ENCODE measurements at regions not wholly inside any gene's neighbourhood (a gene's known extent, or its start where the extent isn't known, plus 50 kb on each side); places are given as distances from the start of the nearest gene placed in this dataset.
"Not testable (repeated sequence)": the region's sequence is repeated elsewhere in the genome, so short reads cannot be mapped to it uniquely, and the experiment has no call there.

DNA sequence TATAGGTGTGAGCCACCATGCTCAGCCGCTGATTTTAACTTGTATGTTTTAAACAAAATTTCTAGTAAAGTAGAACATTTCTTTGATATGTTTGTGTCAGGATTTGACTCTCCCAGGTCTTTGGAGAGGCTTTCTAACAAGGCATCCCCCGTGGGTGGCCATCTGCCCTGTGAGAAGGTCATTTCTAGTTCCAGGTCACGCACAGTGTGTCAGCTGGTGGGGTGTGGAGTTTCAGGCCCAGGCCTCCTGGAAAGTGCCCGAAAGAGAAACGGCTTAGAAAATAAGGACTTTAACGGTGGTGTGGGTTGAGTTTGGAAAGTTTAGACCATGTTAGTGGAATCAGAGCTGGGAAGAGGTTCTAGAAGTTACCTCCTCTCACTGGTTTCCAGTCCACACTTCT lies 61.0 kb downstream of the SPDYE17 start:
- DNase-seq = not testable (repeated sequence)

DNA sequence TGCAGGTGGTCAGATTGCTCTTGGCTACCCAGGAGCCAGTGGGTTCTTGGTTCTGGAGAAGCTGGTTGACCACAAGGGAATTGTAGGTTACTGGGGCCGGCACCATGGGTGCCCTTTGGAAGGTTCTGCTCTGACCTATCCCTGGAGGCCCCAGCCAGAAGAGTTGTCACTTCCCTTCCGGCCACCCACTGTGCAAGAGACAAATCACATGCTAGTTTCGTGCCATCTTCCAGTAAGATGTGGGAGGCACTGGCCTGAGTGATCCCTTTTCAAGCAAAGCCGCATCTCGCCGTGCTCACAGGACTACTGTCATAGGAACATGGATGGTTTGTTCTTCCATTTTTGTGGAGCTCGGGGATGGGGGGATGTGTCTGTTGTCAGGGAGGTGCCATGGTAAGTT lies 62.3 kb downstream of the SPDYE17 start:
- not testable (repeated sequence) for DNase-seq

DNA sequence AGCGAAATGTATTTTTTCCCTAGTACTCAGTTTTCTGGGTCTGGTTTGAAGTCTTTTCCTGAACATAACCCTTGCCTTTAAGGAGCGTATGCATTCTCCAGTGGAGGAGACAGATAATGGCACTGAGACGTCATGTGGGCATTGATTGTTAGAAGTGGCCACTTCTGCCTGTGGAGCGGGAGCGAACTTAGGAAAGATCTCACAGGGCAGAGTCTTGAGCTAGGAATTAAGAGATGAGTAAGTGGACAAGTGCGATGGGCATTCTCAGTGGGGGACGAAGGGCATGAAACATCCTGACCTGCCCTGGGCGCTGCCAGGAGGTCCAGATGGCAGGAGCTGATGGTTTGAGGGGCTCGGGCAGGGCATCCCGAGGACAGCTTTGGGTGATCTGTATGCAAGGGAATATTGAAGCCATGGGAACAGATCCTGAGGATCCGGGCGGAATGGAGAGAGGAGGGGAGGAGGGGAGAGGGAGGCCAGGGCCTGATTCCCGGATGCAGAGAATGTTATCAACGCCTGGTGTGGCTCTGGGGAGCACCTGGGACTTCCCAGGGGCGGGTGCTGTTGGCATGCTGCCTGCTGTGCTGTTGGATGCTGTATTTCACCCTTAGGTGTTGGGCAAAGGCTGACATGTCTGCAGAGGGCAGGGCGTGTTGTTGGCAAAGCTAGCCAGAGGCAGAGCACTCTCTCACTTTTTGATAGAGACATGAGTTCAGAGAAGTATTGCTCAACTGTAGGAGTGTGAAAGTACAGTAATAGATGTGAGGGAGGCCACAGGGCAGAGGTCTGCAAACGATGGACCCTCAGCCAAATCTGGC lies 66.2 kb downstream of the SPDYE17 start:
- not testable (repeated sequence) for DNase-seq

DNA sequence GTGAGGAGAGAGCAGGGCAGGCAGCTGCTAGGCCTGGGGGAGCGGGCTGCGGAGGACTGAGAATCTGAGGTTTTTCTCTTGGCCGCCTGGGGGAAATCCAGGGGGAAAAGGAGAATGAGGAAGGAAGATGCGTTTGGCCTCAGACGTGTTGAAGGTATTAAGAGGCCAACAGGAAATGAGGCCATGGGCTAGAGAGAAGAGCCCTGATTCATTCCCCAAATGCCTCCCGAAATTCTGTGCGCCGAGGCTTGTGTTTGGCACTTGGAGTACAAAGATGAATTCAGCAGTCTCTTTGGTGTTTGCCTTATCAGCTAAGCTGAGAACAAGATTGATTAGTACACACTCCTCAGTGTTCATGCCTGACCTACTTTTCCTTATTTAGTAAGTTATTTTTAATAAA lies 68.1 kb downstream of the SPDYE17 start:
- not testable (repeated sequence) for DNase-seq

DNA sequence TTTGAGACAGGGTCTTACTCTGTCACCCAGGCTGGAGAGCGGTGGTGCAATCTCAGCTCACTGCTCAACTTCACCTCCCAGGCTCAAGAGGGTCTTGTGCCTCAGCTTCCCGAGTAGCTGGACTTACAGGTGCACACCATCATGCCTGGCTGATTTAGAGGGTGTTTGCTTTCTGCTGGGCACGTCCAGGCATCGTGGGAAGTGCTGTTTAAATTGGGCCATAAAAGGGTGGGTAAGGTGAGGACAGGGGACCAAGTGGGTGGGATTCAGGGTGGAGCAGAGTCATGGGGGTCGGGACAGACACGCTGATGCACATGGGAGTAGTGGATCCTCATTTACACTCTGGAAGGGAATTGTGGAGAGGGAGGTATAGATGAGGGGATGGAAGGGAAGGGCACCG lies 69.1 kb downstream of the SPDYE17 start:
- DNase-seq = not testable (repeated sequence)

- DNase-seq = not testable (repeated sequence)
These were observed 71.7 kb downstream of the SPDYE17 start for GRCh38 chr7:76960400-76960986.

GRCh38 chr7:76959573-76960399 lies 72.4 kb downstream of the SPDYE17 start:
- not testable (repeated sequence) for DNase-seq

- not testable (repeated sequence) for DNase-seq
These were observed 75.6 kb downstream of the SPDYE17 start for GRCh38 chr7:76956531-76956930.

DNA sequence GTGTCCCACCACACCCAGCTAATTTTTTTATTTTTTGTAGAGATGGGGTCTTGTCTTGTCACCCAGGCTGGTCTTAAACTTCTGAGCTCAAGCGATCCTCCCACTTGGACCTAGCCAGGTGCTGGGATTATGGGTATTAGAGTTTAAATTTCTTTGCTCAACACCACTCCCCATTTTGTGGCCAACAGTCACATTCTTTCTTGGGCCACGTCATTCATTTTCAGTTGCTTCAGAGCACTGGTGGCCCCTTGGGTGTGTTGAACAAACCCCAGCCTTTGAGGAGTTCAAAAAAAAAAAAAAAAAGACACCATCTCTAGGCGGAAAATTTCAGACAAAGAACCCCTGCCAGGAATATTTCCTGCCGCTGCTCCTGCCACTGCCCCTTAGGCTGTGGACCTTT lies 77.0 kb downstream of the SPDYE17 start:
- DNase-seq = not testable (repeated sequence)

DNA sequence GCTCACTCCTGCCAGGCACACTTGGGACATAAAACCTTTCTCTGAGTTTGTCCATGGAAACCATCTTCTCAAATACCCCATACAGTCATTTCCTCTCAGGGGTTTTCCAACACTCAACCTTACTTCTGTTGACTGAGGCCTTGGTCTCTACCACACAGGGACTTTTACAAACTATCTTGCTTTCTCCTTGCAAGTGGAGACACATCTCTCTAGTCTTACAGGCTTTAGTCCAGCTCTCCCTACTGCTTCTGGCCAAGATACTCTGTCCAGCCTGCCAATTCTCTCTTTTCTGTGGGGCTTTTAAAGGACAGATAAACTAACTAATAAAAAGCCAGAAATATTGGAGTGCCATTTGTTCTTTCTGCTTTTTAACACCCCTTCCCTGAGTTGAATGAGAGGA lies 87.6 kb downstream of the SPDYE17 start:
- not testable (repeated sequence) for DNase-seq

DNA sequence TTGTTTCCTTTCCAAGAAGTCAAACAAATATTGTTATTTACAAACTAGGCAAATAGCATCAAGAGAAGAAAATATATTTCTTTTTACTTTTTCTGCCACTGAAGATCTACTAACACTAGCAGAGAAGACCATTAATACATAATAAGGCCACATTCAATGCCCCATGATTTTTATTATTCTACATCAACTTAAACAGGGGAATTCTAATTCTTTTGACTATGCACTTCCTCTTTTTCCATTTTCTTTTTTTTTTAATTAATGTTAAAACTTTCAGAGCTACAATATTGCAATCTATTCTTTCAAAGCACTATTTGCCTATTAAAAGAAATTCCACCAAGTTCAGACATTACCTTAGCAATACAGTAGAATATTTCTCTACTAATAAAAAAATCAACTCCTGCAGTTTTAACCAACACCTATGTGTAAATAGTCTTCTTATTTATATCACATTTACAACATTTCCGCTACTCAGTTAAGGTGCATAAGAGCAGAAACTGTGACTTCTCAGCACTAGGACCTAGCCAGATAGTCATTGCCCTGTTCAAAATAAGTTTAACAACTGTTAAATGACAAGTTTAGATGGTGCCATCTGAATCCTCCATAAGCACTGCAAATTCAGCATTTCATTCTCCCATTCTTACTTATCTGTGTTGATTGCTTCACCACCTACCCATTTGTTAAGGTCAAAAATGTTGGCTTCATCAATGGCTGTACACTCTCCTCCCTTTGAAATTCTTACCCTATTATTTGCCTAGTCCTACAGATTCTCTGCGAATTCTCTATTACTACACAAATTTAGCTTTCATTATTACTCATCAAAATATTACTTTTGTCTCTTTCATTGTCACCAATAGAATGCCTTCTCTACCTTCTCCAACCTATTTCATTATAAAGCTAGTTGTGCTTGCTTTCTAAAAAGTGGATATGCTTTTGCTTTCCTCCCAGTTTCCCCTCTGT lies 90.1 kb downstream of the SPDYE17 start:
- not testable (repeated sequence) for DNase-seq

DNA sequence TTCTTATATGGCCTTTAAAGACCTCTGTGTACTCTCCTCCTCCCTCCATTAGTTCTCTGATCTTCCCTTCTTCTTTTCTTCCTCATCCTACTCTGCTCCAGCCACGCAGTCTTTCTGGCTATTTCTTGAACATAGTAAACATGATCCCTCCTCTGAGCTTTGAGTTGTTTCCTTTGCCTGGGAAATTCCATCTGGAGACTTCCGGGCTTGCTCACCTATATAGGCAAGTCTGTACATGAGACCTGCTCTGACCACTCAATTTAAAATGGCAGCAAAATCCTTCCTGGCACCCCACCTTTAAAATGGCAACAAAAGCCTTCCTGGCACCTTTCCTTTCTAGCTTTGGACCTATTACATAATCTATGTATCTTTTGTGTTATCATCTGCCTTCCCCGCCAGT lies 94.4 kb downstream of the SPDYE17 start:
- DNase-seq = not testable (repeated sequence)

GRCh38 chr7:76937330-76937729 lies 94.8 kb downstream of the SPDYE17 start:
- DNase-seq = not testable (repeated sequence)

GRCh38 chr7:76936346-76936745 lies 95.8 kb downstream of the SPDYE17 start:
- DNase-seq = not testable (repeated sequence)

GRCh38 chr7:76934711-76935110 lies 97.5 kb downstream of the SPDYE17 start:
- not testable (repeated sequence) for DNase-seq

GRCh38 chr7:76932957-76933356 lies 99.2 kb downstream of the SPDYE17 start:
- DNase-seq = not testable (repeated sequence)

GRCh38 chr7:76931441-76931840 lies 100.7 kb downstream of the SPDYE17 start:
- not testable (repeated sequence) for DNase-seq

DNA sequence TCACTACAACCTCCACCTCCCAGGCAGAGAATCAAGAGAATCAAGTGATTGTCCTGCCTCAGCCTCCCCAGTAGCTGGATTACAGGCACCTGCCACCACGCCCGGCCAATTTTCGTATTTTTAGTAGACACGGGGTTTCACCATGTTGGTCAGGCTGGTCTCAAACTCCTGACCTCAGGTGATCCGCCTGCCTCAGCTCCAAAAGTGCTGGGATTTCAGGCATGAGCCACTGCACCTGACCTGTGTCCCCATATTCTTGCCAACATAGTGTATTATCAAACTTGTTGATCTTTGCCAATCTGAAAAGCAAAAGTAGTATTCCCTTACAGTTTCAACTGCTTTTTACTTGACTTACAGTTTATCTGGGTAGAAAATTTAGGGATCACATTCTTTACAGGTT lies 101.7 kb downstream of the SPDYE17 start:
- not testable (repeated sequence) for DNase-seq

GRCh38 chr7:76928751-76929150 lies 103.4 kb downstream of the SPDYE17 start:
- DNase-seq = not testable (repeated sequence)

GRCh38 chr7:76927741-76928393 lies 104.3 kb downstream of the SPDYE17 start:
- DNase-seq = not testable (repeated sequence)

DNA sequence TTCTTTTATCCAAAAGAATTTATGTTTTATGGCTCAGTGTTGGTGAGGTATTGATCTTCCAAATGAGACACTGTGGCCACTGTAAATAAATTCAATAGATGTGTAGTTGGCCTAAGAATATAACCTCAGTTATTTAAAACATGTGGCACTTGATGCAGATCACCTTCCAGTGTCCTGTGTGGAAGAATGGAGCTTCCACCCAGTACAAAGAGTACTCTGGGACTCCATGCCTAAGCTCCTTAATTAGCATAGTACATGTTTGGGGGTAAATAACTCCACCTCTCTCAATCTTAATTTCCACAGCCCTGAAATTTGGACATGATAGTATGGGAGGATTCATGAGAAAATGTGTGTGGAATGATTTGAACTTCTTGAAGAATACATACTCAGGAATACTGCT lies 105.7 kb downstream of the SPDYE17 start:
- DNase-seq = not testable (repeated sequence)

DNA sequence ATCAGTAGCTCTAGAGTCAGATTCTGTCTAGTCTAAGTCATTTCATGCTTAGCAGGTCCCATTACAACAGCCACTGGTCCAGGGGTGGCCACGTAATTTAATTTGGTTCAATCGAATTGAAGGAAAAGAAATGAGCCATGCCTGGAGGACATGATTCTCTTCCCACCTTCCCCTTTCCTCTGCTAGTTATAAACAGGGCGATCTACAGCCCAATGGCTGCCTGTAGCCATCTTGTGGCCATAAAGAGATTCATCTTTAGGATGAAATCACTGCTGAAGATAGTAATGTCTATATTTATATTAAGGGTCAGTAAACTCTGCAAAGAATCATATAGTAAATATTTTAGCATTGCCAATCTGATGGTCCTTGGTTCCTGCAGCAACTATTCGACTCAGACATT lies 107.4 kb downstream of the SPDYE17 start:
- not testable (repeated sequence) for DNase-seq
